Cardiac muscle cell (in vitro differentiated cells and primary cell): ENCODE measurements at regions not wholly inside any gene's neighbourhood (a gene's known extent, or its start where the extent isn't known, plus 50 kb on each side); places are given as distances from the start of the nearest gene placed in this dataset.

Experiments
- DNase-seq, 2 donors: peaks; one replicate each; pipeline versions ENCODE4 v3.0.0 to v3.0.0-alpha.2; 2010 to 2017; ENCODE audit warnings: low read depth in 1 of 2, low spot score in 1 of 2
- H3K27ac ChIP-seq: fragments of 200-600 bp; sonication (generic); 2 replicates; pipeline ENCODE4 v1.5.1; 2016
- H3K27me3 ChIP-seq: fragments of 200-600 bp; sonication (generic); 2 replicates; pipeline ENCODE4 v1.6.0; 2016; ENCODE audit warnings: control low read depth
- H3K36me3 ChIP-seq: fragments of 200-600 bp; sonication (generic); 2 replicates; pipeline ENCODE4 v1.5.1; 2016; ENCODE audit warnings: control low read depth
- H3K4me1 ChIP-seq: fragments of 200-600 bp; sonication (generic); 2 replicates; pipeline ENCODE4 v1.8.1; 2017; ENCODE audit warnings: low read depth, mild to moderate bottlenecking, mixed run types
- H3K4me3 ChIP-seq: fragments of 200-600 bp; sonication (generic); 2 replicates; pipeline ENCODE4 v1.5.1; 2016; ENCODE audit warnings: mild to moderate bottlenecking
- H3K9me3 ChIP-seq: fragments of 200-600 bp; sonication (generic); 2 replicates; pipeline ENCODE4 v1.5.1; 2017; ENCODE audit warnings: low read depth, mild to moderate bottlenecking, control low read depth
- TF ChIP-seq, protein P1 (sequence below): IDR thresholded peaks from 2 replicates; pipeline ENCODE4 v1.5.1; 2012; ENCODE audit warnings: low read depth, mild to moderate bottlenecking, low read length

DNA sequence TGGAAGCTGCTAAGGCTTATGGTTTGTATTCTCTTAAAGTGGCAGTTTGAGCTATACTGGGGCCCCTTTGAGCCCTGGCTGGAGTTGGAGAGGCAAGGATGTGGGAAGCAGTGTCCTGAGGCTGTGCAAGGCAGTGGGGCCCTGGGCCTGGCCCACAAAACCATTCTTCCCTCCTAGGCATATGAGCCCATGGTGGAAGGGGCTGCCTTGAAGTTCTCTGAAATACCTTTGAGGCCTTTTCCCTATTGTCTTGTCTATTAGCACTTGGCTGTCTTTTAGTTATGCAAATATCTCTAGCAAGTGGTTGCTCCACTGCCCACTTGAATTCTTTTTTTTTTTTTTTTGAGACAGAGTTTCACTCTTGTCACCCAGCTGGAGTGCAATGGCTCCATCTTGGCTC is 119.2 kb downstream of the PCTP start:
- H3K27me3 ChIP-seq = no peaks in the 10 kb centered on the region
- H3K27ac ChIP-seq = no peak overlapping the region
- TF ChIP-seq, protein P1, sequence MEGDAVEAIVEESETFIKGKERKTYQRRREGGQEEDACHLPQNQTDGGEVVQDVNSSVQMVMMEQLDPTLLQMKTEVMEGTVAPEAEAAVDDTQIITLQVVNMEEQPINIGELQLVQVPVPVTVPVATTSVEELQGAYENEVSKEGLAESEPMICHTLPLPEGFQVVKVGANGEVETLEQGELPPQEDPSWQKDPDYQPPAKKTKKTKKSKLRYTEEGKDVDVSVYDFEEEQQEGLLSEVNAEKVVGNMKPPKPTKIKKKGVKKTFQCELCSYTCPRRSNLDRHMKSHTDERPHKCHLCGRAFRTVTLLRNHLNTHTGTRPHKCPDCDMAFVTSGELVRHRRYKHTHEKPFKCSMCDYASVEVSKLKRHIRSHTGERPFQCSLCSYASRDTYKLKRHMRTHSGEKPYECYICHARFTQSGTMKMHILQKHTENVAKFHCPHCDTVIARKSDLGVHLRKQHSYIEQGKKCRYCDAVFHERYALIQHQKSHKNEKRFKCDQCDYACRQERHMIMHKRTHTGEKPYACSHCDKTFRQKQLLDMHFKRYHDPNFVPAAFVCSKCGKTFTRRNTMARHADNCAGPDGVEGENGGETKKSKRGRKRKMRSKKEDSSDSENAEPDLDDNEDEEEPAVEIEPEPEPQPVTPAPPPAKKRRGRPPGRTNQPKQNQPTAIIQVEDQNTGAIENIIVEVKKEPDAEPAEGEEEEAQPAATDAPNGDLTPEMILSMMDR = no peak
- no peaks in the 10 kb centered on the region for H3K4me1 ChIP-seq
- no peak overlapping the region for H3K4me3 ChIP-seq
- peaks cover 2% of the 10 kb centered on the region for H3K9me3 ChIP-seq
- no peak for DNase-seq
- no peaks in the 10 kb centered on the region for H3K36me3 ChIP-seq

DNA sequence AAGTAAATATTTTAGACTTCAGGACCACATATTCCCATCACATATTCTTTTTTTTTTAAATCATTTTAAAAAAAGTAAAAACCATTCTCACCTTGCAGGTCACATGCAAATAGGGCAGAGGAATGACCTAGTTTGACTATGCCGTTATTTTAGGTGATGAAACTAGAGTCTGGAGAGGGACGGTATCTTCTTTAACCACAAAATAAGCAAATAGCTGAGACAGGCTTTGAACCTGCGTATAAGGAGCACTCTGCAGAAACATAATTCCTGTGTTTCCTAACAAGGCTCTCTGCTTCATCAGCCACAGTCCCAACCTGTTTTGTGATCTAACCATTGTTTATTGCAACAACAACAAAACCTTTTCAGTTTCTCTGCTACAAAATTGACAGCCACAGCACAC is 121.5 kb downstream of the PCTP start:
- no peak overlapping the region for H3K27ac ChIP-seq
- no peaks in the 10 kb centered on the region for H3K27me3 ChIP-seq
- TF ChIP-seq, protein P1 = no peak
- no peak for DNase-seq
- H3K36me3 ChIP-seq = no peaks in the 10 kb centered on the region
- H3K4me3 ChIP-seq = no peak overlapping the region
- H3K9me3 ChIP-seq = no peaks in the 10 kb centered on the region
- H3K4me1 ChIP-seq = no peaks in the 10 kb centered on the region

DNA sequence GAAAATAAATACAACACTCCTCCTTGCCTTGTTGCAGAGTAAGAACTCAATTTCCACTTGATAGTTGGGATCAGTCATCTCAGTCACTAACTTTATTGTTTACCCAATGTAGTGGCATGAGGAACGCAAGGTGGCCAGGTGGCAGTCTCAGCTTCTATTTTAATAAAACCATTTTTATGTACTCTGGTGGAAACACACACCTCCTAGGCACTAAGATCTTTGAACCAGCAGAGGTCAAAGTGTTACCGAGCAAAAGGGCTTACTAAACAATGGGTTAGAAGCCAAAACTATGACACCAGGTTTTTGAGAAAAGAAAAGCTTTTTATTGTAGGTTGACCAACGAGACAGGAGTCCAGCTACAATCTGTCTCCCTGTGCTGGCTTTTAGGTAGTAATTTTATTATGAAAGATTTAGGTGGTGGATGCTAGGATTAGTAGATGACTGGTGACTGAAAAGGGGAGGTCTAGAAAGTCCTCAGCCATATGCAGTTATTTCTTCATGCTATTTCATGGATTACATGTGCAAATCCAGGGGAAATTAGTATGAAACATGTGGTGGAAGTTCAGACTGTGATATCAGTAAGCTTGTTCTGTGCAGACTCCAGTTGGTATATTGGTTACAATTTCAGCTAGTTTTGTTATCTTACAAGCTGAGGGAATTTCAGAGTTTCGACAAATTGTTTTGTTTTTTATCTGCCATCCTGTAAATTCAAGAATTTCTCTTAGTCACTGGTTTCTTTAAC is 122.3 kb downstream of the PCTP start:
- H3K27ac ChIP-seq = no peak overlapping the region
- no peak for DNase-seq
- H3K36me3 ChIP-seq = no peaks in the 10 kb centered on the region
- no peaks in the 10 kb centered on the region for H3K4me1 ChIP-seq
- TF ChIP-seq, protein P1 = no peak
- no peak overlapping the region for H3K4me3 ChIP-seq
- H3K9me3 ChIP-seq = no peaks in the 10 kb centered on the region
- no peaks in the 10 kb centered on the region for H3K27me3 ChIP-seq

GRCh38 chr17:55883149-55883548 is 132.3 kb downstream of the PCTP start:
- no peaks in the 10 kb centered on the region for H3K4me1 ChIP-seq
- TF ChIP-seq, protein P1 = no peak
- peak in 1 of 2 donors; percentile 11 for DNase-seq
- no peaks in the 10 kb centered on the region for H3K9me3 ChIP-seq
- no peaks in the 10 kb centered on the region for H3K27me3 ChIP-seq
- H3K4me3 ChIP-seq = no peak overlapping the region
- H3K27ac ChIP-seq = no peak overlapping the region
- no peaks in the 10 kb centered on the region for H3K36me3 ChIP-seq

GRCh38 chr17:55887531-55887930 is 136.7 kb downstream of the PCTP start:
- Histone ChIP-seq H3K9me3 (no peaks in the 10 kb centered on the region), H3K27ac (no peak overlapping the region), H3K4me1 (no peaks in the 10 kb centered on the region), H3K36me3 (no peaks in the 10 kb centered on the region), H3K4me3 (no peak overlapping the region), H3K27me3 (no peaks in the 10 kb centered on the region)
- TF ChIP-seq, protein P1 = no peak
- DNase-seq = no peak
